Hematopoietic multipotent progenitor cell treated with erythropoietin and hydrocortisone succinate and interleukin-3 and kit ligand, for 17 days (in vitro differentiated cells): ENCODE measurements at regions not wholly inside any gene's neighbourhood (a gene's known extent, or its start where the extent isn't known, plus 50 kb on each side); places are given as distances from the start of the nearest gene placed in this dataset.
"Not testable (repeated sequence)": the region's sequence is repeated elsewhere in the genome, so short reads cannot be mapped to it uniquely, and the experiment has no call there.

Source experiments
- DNase-seq: peaks from one replicate; pipeline ENCODE4 v3.0.0-alpha.2; 2015; ENCODE audit warnings: low spot score

GRCh38 chr2:147607379-147607778, 237.4 kb upstream of the ACVR2A start:
- no peak for DNase-seq

DNA sequence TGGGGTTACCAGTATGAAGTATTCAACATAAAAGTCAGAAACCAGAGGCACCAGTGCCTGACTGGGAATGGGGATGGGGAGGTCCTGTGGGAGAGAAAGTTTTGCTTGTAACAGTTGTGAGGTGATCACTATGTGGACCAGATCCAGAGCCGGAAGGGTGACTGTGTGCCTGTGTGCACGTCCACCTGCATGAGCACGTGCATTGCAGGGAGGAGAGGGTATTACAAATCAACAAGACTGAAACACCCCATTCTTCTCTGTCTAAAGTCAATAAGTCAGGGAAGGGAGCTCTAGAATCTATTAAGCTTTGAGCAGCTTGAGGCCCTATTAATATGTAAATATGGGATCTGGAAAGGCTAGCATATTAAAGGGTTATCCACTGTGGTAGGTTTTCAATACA, 241.0 kb upstream of the ACVR2A start:
- DNase-seq = no peak

DNA sequence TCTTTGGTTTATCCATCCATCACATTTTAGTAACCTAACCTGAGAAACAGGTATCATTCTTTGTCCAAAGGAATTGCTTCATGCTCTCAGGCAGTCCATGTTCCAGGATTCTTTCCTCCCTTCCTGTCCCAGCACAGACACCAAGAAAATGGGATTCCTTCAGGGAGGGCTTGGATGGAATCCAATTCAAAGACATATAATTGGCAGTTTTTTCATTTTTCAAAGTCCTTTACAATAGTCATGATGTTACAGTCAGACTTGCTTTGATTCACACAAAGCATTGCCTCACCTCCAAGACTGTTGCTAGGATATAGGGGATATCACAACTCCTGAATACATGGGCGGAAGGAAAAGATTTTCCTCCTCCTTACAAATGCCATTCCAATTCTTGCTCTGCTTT, 241.4 kb upstream of the ACVR2A start:
- DNase-seq = no peak

DNA sequence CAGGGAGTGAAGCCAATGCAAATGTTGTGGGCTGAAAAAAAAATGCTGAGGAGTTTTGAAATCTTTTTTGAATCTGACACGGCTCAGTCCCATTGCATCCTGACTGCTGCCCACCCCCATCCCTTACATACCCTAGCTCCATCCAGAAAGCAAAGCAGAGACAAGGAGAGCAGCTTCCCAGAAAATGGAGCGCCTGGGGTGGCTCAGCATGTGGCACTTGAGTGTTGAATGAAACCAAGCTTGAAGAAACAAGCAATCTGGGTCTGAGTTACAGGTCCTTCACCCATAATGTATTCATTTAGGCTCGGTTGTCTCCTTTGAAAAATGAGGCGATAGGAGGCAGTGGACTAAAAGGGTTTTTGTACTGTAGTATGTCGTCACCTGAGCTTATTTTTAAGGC, 244.2 kb upstream of the ACVR2A start:
- no peak for DNase-seq

- no peak for DNase-seq
Observed at GRCh38 chr2:147600223-147600622, 244.6 kb upstream of the ACVR2A start.

GRCh38 chr2:147595200-147595599, 249.6 kb upstream of the ACVR2A start:
- no peak for DNase-seq

- DNase-seq = no peak
Observed at GRCh38 chr2:147594038-147594437, 250.8 kb upstream of the ACVR2A start.

DNA sequence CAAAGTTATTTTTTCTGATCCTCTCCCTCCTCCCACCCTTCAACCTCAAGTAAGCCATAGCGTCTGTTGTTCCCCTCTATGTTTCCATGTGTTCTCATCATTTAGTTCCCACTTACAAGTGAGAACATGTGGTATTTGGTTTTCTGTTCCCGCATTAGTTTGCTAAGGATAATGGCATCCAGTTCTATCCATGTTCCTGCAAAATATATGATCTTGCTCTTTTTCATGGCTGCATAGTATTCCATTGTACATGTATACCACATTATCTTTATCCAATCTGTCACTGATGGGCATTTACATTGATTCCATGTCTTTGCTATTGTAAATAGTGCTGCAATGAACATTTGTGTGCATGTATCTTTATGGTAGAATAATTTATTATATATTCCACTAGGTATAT, 252.0 kb upstream of the ACVR2A start:
- DNase-seq = not testable (repeated sequence)

DNA sequence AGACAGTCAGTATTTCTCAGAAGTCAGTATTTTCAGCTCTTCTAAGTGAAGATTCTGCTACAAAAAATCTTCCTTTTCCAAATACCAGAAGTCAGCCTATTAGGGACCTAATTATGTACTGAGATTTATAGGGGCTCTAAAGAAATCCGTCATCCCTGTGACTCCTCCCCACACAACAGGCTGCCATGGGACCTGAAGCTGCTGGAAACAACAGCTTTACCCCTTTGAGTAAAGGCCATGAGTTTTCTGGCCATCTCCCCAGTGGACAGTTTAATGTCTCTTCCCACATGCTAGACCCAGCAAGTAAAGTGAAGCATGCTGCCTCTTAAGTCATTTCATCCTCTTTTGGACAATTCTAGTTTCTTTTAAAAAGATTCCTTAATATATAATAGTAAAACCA, 255.7 kb upstream of the ACVR2A start:
- no peak for DNase-seq

DNA sequence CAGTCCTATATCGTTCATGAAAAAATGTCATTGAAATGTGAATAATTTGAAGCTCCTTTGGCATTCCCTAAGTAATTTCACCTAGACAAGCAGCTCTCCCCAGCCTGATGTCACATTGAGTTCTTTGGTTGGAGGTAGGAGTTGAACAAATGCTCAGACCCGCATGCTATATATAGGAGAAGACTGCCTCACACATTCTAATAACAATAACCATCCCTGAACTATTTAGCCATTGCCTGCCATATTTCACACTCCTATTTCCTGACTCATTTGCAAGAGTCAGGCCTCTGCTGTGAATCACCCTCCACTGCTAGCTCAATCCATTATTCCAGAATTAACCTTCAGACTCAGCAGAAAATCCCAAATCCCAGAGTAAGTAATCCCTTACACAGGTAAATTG, 256.6 kb upstream of the ACVR2A start:
- DNase-seq = no peak

DNA sequence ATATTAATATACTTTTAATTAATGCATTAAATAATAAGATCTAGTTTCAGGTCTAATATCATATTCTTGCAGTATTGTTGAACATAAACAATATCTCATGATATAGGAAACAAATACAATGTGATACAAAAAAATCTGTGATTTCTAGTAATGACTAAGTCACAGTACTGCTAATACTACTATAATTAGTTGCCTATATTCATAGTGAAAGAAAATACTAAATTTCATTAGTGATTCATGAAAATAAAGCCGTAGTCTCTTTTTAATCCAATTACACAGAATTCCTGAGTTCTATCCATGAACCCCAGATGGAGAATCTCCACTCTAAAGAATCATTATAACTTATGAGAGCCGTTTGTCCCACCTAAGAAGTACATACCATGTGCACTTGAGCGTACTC, 266.3 kb upstream of the ACVR2A start:
- no peak for DNase-seq

- DNase-seq = no peak
Observed at GRCh38 chr2:147577998-147578380, 266.8 kb upstream of the ACVR2A start.

GRCh38 chr2:147577323-147577997, 267.4 kb upstream of the ACVR2A start:
- no peak for DNase-seq

GRCh38 chr2:147575106-147575505, 269.7 kb upstream of the ACVR2A start:
- DNase-seq = no peak

- no peak for DNase-seq
Observed at GRCh38 chr2:147572622-147573021, 272.2 kb upstream of the ACVR2A start.

GRCh38 chr2:147569426-147569825, 275.4 kb upstream of the ACVR2A start:
- DNase-seq = no peak

DNA sequence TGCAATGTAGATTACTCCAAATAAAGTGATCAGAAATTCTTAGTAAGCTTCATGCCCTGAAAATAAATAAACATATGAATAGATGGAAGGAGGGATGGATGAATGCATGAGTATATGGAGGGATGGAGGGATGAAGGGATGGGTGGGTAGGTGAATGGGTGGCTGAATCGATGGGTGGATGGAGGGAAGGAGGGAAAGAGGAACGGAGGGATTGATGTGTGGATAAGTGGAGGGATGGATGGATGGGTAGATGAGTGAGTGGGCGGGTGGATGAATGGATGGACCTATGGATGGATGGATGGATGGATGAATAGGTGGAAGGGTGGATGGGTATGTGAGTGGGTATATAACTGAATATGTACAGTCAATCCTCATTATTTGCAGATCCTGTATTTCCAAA, 276.7 kb upstream of the ACVR2A start:
- DNase-seq = no peak

GRCh38 chr2:147567136-147567535, 277.7 kb upstream of the ACVR2A start:
- no peak for DNase-seq

- no peak for DNase-seq
Observed at GRCh38 chr2:147560810-147561535, 283.9 kb upstream of the ACVR2A start.

- no peak for DNase-seq
Observed at GRCh38 chr2:147559070-147559725, 285.6 kb upstream of the ACVR2A start.

DNA sequence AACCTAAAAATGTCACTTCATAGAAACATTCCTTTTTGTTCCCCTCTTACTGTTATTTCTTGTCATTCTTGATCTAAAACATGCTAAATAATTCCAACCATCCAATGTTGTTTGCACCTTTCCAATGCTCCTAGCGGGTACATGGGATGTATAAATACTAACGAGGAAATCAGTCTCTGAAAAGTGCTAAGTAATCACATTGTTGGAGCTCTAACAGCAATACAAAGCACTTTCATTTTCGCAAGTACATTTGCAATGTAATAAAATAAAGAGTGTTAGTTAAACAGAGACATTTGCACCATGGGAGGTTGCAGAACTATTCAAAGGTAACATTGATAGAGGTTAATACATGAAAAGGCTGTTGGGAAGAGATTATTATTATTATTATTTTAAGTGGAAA, 286.2 kb upstream of the ACVR2A start:
- no peak for DNase-seq

GRCh38 chr2:147554521-147555107, 290.2 kb upstream of the ACVR2A start:
- no peak for DNase-seq

DNA sequence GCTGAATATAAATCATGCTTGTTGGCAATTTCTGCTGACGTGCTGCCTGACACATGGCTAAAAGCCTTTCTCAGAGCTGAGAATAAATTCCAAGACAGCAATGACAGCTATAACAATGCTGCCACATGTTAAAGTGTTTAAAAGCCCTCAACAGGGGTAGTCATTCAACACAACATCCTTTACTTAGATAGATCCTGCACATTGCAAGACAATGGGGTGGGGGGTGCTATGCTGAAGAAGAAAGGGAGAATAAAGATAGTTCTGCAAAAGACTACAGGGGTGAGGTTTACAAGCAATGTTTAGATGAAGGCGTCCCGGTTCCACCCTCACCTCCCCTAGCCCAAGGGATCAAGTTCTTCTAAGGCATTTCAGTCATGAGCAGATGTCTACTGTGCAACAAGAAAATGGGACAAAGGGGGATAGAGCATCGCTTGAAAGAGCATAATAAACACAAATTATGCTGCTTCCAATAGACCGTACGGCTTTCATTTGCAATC, 291.0 kb upstream of the ACVR2A start:
- DNase-seq = no peak
